H1 (cell line): ENCODE measurements at regions not wholly inside any gene's neighbourhood (a gene's known extent, or its start where the extent isn't known, plus 50 kb on each side); places are given as distances from the start of the nearest gene placed in this dataset.

Experiments
- ASH2L ChIP-seq: fragments of 200-600, 300-600 bp; sonication (generic); IDR thresholded peaks from one replicate; pipeline ENCODE4 v1.7.1; 2017; ENCODE audit warnings: low read length
- CHD1 ChIP-seq: IDR thresholded peaks from 2 replicates; pipeline ENCODE4 v1.6.1; 2012; ENCODE audit warnings: low read depth, low read length, improper control_type of control experiment
- EZH2 ChIP-seq: fragments of 200-600 bp; sonication (generic); IDR thresholded peaks from 2 replicates; pipeline ENCODE4 v1.7.1; 2012; ENCODE audit warnings: low read depth, mild to moderate bottlenecking, moderate library complexity, low read length, inconsistent platforms; ENCODE audit not compliant: severe bottlenecking
- POLR2A ChIP-seq, 2 experiments: IDR thresholded peaks; 1 replicate in 1 of 2; 2 replicates in 1 of 2; pipeline ENCODE4 v1.6.1; 2011; ENCODE audit warnings: low read depth in 2 of 2, low read length in 2 of 2, mild to moderate bottlenecking in 2 of 2; ENCODE audit errors: control extremely low read depth in 1 of 2
- POLR2AphosphoS5 ChIP-seq: IDR thresholded peaks from 2 replicates; pipeline ENCODE4 v1.6.1; 2011; ENCODE audit warnings: low read depth, low read length
- YY1 ChIP-seq: IDR thresholded peaks from 2 replicates; pipeline ENCODE4 v1.6.1; 2011; ENCODE audit warnings: low read depth, mild to moderate bottlenecking, low read length
- TF ChIP-seq, protein P1 (sequence below), 3 experiments: IDR thresholded peaks; 1 replicate in 2 of 3; 2 replicates in 1 of 3; pipeline versions ENCODE4 v1.5.1 to v1.6.1; 2011; ENCODE audit warnings: low read length in 3 of 3, mild to moderate bottlenecking in 3 of 3, inconsistent platforms in 2 of 3, low read depth in 1 of 3, moderate library complexity in 1 of 3; ENCODE audit not compliant: insufficient read depth in 1 of 3; ENCODE audit errors: control extremely low read depth in 1 of 3

DNA sequence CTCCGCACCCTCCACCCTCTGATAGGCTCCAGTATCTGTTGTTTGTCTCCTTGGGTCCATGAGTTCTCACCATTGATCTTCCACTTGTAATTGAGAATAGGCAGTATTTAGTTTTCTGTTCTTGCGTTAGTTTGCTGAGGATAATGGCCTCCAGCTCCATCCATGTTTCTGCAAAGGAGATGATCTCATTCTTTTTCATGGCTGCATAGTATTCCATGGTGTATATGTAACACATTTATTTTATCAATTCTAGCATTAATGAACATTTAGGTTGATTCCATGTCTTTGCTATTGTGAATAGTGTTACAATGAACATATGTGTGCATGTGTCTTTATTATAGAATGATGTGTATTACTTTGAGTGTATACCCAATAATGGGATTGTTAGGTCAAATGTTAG, 814.6 kb upstream of the FRG1 start:
- no peak for TF ChIP-seq YY1
- TF ChIP-seq POLR2AphosphoS5: no peak
- TF ChIP-seq, protein P1, sequence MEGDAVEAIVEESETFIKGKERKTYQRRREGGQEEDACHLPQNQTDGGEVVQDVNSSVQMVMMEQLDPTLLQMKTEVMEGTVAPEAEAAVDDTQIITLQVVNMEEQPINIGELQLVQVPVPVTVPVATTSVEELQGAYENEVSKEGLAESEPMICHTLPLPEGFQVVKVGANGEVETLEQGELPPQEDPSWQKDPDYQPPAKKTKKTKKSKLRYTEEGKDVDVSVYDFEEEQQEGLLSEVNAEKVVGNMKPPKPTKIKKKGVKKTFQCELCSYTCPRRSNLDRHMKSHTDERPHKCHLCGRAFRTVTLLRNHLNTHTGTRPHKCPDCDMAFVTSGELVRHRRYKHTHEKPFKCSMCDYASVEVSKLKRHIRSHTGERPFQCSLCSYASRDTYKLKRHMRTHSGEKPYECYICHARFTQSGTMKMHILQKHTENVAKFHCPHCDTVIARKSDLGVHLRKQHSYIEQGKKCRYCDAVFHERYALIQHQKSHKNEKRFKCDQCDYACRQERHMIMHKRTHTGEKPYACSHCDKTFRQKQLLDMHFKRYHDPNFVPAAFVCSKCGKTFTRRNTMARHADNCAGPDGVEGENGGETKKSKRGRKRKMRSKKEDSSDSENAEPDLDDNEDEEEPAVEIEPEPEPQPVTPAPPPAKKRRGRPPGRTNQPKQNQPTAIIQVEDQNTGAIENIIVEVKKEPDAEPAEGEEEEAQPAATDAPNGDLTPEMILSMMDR (IDR thresholded peaks at IDR 0.05; ENCODE audit: control extremely low read depth in 1 of 3, insufficient read depth in 1 of 3, low read depth in 1 of 3, low read length in 3 of 3): no peak
- no peak for TF ChIP-seq POLR2A (IDR thresholded peaks at IDR 0.05; ENCODE audit: control extremely low read depth in 1 of 2, low read depth in 2 of 2, low read length in 2 of 2)
- no peak for TF ChIP-seq EZH2
- no peak for TF ChIP-seq ASH2L
- TF ChIP-seq CHD1: no peak
